Panc1 (cell line): ENCODE measurements at regions not wholly inside any gene's neighbourhood (a gene's known extent, or its start where the extent isn't known, plus 50 kb on each side); places are given as distances from the start of the nearest gene placed in this dataset.

ENCODE experiments used
- ATAC-seq: fragments of 200-7000 bp; cut with Tn5 transposase; 2 replicates; pipeline ENCODE4 v1.9.1; 2020; ENCODE audit warnings: mild to moderate bottlenecking, moderate library complexity
- BruUV-seq: library from RNA; stranded (reverse); fragments of 400-500 nt; replicated peaks from 2 replicates; lab custom pipeline; 2021; lab: Mats Ljungman, UMichigan
- CTCF ChIA-PET: fragments of 300-600 bp; sonication (Branson Sonifier 250); formaldehyde crosslinking; loops from one replicate; lab custom pipeline; 2022; ENCODE audit warnings: antibody characterized with exemption; lab: Charles Lee
- POLR2A ChIA-PET: fragments of 300-600 bp; sonication (Branson Sonifier 250); formaldehyde crosslinking; loops from one replicate; lab custom pipeline; 2022; ENCODE audit warnings: antibody characterized with exemption; lab: Charles Lee
- DNase-seq: peaks from one replicate; pipeline ENCODE4 v3.0.0-alpha.2; 2010; ENCODE audit warnings: low read depth, low spot score
- H3K27ac ChIP-seq: 2 replicates; pipeline ENCODE4 v1.5.1; 2011; ENCODE audit warnings: mild to moderate bottlenecking, low read length, inconsistent platforms
- H3K27me3 ChIP-seq: fragments of 200-500 bp; sonication (Bioruptor generic); 2 replicates; pipeline ENCODE4 v1.6.0; 2014; ENCODE audit warnings: low read length, inconsistent platforms; ENCODE audit not compliant: control insufficient read depth, insufficient read depth
- H3K36me3 ChIP-seq: fragments of 200-500 bp; sonication (Bioruptor generic); 2 replicates; pipeline ENCODE4 v1.5.1; 2014; ENCODE audit warnings: inconsistent platforms, mild to moderate bottlenecking, low read length, moderate library complexity; ENCODE audit not compliant: control insufficient read depth, insufficient read depth
- H3K4me1 ChIP-seq: 2 replicates; pipeline ENCODE4 v1.5.1; 2011; ENCODE audit warnings: inconsistent platforms, mild to moderate bottlenecking, low read length, moderate library complexity; ENCODE audit not compliant: control insufficient read depth, insufficient read depth
- H3K4me3 ChIP-seq, 2 experiments: 2 replicates each; pipeline ENCODE4 v1.5.1; 2011 to 2012; ENCODE audit warnings: low read depth in 2 of 2, low read length in 2 of 2, mild to moderate bottlenecking in 2 of 2, inconsistent platforms in 1 of 2, moderate library complexity in 1 of 2
- H3K9me3 ChIP-seq: fragments of 200-500 bp; sonication (Bioruptor generic); 2 replicates; pipeline ENCODE4 v1.5.1; 2014; ENCODE audit warnings: low read depth, mild to moderate bottlenecking, inconsistent platforms, low read length, moderate library complexity; ENCODE audit not compliant: control insufficient read depth, insufficient read depth
- POLR2AphosphoS5 ChIP-seq: IDR thresholded peaks from 2 replicates; pipeline ENCODE4 v1.6.1; 2012; ENCODE audit warnings: mild to moderate bottlenecking, low read depth, low read length, moderate library complexity
- SIN3A ChIP-seq: IDR thresholded peaks from 2 replicates; pipeline ENCODE4 v1.6.1; 2012; ENCODE audit warnings: low read depth, mild to moderate bottlenecking, low read length, moderate library complexity, borderline replicate concordance; ENCODE audit not compliant: insufficient read depth
- TCF7L2 ChIP-seq: IDR thresholded peaks from 2 replicates; pipeline ENCODE4 v1.6.1; 2011; ENCODE audit warnings: mild to moderate bottlenecking, low read depth, low read length, inconsistent platforms
- in situ Hi-C: cut with HindIII; loops from 2 replicates; pipeline ENCODE4 v1.10.0; 2016; ENCODE audit warnings: low sequenced_read_pairs, low pct_unique_long_range_greater_than_20kb
- intact Hi-C: fragments of 100-400 bp; cut with micrococcal nuclease; formaldehyde crosslinking; loops from one replicate; pipeline ENCODE4 v1.10.0; 2022; ENCODE audit not compliant: unreplicated experiment
- TF ChIP-seq, protein P1 (sequence below): fragments of 450-650 bp; IDR thresholded peaks from 2 replicates; pipeline ENCODE4 v1.5.1; 2017; ENCODE audit warnings: mild to moderate bottlenecking
- TF ChIP-seq, protein P2 (sequence below), 2 experiments: IDR thresholded peaks; 2 replicates each; pipeline ENCODE4 v1.6.1; 2011 to 2012; ENCODE audit warnings: low read depth in 2 of 2, control low read depth in 1 of 2, low read length in 1 of 2, mild to moderate bottlenecking in 1 of 2, moderate library complexity in 1 of 2; ENCODE audit not compliant: insufficient read depth in 1 of 2

DNA sequence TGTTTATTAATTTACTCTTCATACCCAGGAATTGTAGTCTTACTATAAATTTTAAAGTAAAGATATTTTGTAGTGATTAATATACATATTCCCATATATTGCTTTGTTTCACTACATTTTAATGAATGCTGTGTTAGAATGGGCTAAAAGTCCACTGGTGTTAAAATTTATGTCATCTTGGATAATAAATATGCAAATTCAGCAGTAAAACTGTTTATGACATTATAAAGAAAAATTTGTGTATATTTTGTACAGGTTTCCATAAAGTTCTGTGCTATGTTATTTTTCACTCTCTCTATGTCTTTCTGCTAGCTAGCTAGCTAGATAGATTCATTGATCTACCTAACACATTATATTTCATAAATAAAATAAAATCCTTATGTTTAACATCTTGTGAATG is 1071.2 kb downstream of the FAT4 start:
- intact Hi-C loops: no loop called here
- in situ Hi-C loops: no loop called here
- TF ChIP-seq, protein P1, sequence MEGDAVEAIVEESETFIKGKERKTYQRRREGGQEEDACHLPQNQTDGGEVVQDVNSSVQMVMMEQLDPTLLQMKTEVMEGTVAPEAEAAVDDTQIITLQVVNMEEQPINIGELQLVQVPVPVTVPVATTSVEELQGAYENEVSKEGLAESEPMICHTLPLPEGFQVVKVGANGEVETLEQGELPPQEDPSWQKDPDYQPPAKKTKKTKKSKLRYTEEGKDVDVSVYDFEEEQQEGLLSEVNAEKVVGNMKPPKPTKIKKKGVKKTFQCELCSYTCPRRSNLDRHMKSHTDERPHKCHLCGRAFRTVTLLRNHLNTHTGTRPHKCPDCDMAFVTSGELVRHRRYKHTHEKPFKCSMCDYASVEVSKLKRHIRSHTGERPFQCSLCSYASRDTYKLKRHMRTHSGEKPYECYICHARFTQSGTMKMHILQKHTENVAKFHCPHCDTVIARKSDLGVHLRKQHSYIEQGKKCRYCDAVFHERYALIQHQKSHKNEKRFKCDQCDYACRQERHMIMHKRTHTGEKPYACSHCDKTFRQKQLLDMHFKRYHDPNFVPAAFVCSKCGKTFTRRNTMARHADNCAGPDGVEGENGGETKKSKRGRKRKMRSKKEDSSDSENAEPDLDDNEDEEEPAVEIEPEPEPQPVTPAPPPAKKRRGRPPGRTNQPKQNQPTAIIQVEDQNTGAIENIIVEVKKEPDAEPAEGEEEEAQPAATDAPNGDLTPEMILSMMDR: no peak
- TF ChIP-seq TCF7L2 (no peak), SIN3A (no peak), POLR2AphosphoS5 (no peak)
- TF ChIP-seq, protein P2, sequence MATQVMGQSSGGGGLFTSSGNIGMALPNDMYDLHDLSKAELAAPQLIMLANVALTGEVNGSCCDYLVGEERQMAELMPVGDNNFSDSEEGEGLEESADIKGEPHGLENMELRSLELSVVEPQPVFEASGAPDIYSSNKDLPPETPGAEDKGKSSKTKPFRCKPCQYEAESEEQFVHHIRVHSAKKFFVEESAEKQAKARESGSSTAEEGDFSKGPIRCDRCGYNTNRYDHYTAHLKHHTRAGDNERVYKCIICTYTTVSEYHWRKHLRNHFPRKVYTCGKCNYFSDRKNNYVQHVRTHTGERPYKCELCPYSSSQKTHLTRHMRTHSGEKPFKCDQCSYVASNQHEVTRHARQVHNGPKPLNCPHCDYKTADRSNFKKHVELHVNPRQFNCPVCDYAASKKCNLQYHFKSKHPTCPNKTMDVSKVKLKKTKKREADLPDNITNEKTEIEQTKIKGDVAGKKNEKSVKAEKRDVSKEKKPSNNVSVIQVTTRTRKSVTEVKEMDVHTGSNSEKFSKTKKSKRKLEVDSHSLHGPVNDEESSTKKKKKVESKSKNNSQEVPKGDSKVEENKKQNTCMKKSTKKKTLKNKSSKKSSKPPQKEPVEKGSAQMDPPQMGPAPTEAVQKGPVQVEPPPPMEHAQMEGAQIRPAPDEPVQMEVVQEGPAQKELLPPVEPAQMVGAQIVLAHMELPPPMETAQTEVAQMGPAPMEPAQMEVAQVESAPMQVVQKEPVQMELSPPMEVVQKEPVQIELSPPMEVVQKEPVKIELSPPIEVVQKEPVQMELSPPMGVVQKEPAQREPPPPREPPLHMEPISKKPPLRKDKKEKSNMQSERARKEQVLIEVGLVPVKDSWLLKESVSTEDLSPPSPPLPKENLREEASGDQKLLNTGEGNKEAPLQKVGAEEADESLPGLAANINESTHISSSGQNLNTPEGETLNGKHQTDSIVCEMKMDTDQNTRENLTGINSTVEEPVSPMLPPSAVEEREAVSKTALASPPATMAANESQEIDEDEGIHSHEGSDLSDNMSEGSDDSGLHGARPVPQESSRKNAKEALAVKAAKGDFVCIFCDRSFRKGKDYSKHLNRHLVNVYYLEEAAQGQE (IDR thresholded peaks at IDR 0.05; ENCODE audit: insufficient read depth in 1 of 2, low read depth in 2 of 2, low read length in 1 of 2): no peak
- Histone ChIP-seq H3K4me3 (no peak overlapping the region), H3K27me3 (no peaks in the 10 kb centered on the region), H3K9me3 (no peaks in the 10 kb centered on the region), H3K36me3 (no peaks in the 10 kb centered on the region), H3K4me1 (no peaks in the 10 kb centered on the region), H3K27ac (no peak overlapping the region)
- ChIA-PET CTCF (interaction anchor here (0.6 to 0.7 kb wide), 2 partner anchors 198 to 200 kb away, joined by 4 to 7 read pairs; no protein-coding TSS in a partner anchor), POLR2A (no interaction called here)
- ATAC-seq (no peak), DNase-seq (no peak)
- no TSS peak for BruUV-seq

DNA sequence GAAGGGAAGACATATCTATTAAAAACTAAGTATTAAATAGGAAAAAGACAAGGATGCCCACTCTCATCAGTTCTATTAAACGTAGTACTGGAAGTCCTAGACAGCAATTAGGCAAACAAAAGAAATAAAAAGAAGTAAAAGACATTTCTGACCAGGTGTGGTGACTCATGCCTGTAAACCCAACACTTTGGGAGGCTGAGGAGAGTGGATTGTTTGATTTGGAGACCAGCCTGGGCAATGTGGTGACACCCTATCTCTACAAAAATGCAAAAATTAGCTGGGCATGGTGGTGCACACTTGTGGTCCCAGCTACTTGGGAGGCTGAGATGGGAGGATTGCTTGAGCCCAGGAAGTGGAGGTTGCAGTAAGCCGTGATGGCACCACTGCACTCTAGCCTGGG is 1071.8 kb downstream of the FAT4 start:
- Histone ChIP-seq H3K4me1 (no peaks in the 10 kb centered on the region), H3K36me3 (no peaks in the 10 kb centered on the region), H3K4me3 (no peak overlapping the region), H3K27me3 (no peaks in the 10 kb centered on the region), H3K27ac (no peak overlapping the region), H3K9me3 (no peaks in the 10 kb centered on the region)
- TF ChIP-seq TCF7L2: no peak
- no TSS peak for BruUV-seq
- intact Hi-C loops (no loop called here), in situ Hi-C loops (no loop called here)
- DNase-seq (no peak), ATAC-seq (no peak)
- CTCF ChIA-PET: interaction anchor here (0.7 kb wide), 1 partner anchor 197 kb away, joined by 7 read pairs; no protein-coding TSS in a partner anchor
- POLR2A ChIA-PET: interaction anchor here (0.6 kb wide), 1 partner anchor 137 kb away, joined by 4 read pairs; no protein-coding TSS in a partner anchor

DNA sequence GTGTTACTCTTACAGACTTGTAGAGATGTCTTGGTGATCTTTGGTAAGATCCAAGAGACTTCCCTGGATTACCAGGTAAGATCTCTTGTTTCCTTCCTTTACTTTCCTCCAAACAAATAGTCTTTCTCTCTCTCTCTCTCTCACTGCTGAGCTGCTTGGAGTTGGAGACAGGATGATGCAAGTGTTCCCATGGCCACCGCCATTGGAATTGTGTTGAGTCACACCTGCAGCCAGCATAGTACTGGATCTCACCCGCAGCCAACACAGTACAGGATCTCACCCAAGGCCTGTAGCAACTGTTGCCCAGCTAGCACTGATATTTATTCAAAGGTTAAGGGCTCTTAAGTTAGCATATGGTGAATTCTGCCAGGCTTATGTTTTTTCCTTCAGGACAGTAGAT is 1080.9 kb downstream of the FAT4 start:
- DNase-seq (no peak), ATAC-seq (no peak)
- CTCF ChIA-PET: no interaction called here
- H3K4me3 ChIP-seq: no peak overlapping the region
- TF ChIP-seq SIN3A (no peak), POLR2AphosphoS5 (no peak), TCF7L2 (no peak)
- TF ChIP-seq, protein P1: no peak
- TF ChIP-seq, protein P2 (IDR thresholded peaks at IDR 0.05; ENCODE audit: insufficient read depth in 1 of 2, low read depth in 2 of 2, low read length in 1 of 2): no peak
- H3K27me3 ChIP-seq: no peaks in the 10 kb centered on the region
- POLR2A ChIA-PET: no interaction called here
- no peak overlapping the region for H3K27ac ChIP-seq
- no peaks in the 10 kb centered on the region for H3K9me3 ChIP-seq
- in situ Hi-C loops (no loop called here), intact Hi-C loops (no loop called here)
- H3K4me1 ChIP-seq: no peaks in the 10 kb centered on the region
- BruUV-seq: no TSS peak
- no peaks in the 10 kb centered on the region for H3K36me3 ChIP-seq
